GM18511 (cell line): ENCODE measurements at regions not wholly inside any gene's neighbourhood (a gene's known extent, or its start where the extent isn't known, plus 50 kb on each side); places are given as distances from the start of the nearest gene placed in this dataset.

Source experiments
- ATAC-seq: cut with Tn5 transposase; IDR thresholded peaks from one replicate; pipeline ENCODE4 v1.9.1; 2021; ENCODE audit warnings: mild to moderate bottlenecking, moderate library complexity; ENCODE audit not compliant: unreplicated experiment

DNA sequence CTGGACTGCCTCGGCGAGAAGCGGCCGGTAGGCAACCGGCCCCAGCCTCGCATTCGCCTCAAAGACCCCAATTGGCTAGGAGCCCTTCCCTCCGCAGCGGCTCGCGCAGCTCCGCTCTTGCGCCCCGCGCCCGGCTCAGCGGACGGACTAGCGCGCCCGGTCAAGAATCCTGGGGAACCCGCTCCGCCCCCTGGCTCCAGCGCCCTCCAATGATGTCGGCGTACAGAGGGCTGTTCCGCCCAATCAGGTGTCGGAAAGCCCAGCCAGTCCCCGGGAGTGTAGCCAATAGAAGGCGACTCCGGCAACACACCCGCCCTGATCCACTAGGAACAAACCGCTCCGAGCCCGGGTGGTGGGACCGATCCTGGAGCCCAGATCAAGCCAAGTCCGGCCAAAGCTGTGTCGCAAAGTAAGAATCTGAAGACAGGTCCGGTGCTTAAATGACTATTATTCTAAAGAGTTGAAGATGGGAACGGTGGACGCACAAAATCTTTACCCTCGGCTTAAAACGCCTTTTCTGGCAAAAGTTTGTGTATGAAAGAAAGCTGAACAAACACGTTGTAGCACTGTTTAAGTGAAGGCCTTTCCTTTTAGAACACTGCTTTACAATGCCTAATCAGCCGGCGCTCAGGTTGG lies 132.2 kb downstream of the OGFRL1 start:
- ATAC-seq, result peak; percentile 85

DNA sequence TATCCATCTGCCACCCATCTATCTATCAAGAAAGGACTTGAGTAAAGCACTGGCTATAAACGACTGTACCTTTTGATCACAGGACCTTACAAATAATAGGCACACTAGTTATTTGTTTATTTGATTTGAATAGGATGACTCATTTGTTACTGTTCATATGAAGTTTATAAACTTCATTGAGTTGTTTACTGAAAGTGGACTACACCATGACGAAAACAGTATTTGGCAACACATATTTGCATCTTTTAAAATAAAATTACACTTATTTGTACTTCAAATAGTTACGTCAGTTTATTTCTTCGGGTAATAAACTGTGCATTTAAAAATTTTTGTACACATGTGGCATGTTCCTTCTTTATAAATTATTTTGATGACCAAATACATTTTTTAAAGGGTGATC lies 133.0 kb downstream of the OGFRL1 start:
- no peak for ATAC-seq

- no peak for ATAC-seq
Measured at GRCh38 chr6:71430018-71430417, 141.4 kb downstream of the OGFRL1 start.

GRCh38 chr6:71433441-71433840 lies 144.8 kb downstream of the OGFRL1 start:
- no peak for ATAC-seq

DNA sequence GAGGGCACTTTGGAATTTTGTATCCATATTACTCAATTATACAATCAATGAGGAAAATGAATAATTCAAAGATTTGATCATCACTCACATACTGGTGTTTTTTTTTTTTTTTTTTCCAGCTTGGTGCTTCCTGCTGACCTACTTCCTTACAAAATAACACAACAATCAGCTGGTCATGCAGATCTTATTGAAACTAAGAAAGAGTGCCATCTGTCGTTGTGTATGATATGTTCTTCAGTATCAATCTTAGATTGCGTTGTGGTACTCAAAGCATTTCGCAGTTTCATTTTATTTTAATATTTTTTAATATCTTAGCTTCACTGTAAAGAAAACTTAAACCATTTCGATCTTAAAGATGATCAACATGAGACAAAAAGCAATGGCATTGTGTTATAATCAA lies 155.6 kb downstream of the OGFRL1 start:
- no peak for ATAC-seq

- peak; percentile 48 for ATAC-seq
Measured at GRCh38 chr6:71446057-71446456, 157.4 kb downstream of the OGFRL1 start.

DNA sequence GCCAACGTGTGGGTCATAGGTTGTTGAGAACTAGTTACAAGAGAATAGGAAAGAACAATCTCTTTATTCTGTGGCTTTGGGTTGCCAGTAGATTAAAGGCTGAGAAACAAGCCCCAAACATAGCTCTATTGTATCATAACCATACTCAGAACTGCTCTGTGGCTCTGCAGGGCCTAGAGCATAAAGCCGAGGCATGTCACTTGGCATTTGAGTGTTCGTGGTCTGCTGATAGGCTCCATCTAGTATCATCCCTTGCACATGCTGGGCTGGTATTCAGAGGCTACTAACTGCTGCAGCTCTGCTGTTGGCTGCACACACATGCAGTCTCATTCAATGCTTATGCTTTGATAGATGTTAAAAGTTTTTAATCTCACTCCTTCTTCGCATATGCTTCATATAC lies 157.9 kb downstream of the OGFRL1 start:
- ATAC-seq, result peak; percentile 69

DNA sequence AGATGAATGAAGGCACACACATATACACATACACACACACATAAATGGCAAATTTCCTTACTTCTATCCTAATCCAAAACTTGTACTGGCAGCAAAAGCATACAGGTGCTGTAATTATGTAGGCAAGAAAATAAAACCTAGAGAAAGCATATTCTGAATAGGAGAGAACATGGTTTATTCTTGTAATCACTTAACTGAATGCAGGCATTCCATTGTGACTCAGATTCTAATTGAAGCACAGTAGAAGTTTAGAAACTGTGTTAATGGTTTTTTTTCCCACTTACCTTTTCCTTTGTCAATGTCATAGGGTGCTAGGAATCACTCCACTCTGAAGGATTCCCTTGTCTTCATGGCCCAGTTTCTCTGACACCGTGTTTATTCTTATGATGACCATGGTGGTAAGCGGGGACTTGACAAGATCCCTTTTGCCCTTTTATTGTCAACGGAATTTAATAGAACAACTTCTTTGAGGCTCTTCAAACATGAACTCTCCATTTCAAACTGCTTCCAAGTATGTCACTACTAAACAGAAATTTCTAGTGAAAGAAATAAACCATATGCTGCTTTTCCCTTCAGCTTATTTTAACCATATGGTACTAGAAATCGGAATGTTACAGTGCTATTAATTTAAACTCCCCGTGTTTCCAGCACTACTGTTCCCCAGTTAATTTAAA lies 164.2 kb downstream of the OGFRL1 start:
- no peak for ATAC-seq

GRCh38 chr6:71453371-71453706 lies 164.7 kb downstream of the OGFRL1 start:
- no peak for ATAC-seq

GRCh38 chr6:71454056-71454455 lies 165.4 kb downstream of the OGFRL1 start:
- no peak for ATAC-seq

GRCh38 chr6:71457929-71458328 lies 169.3 kb downstream of the OGFRL1 start:
- no peak for ATAC-seq

GRCh38 chr6:71459162-71459561 lies 170.6 kb downstream of the OGFRL1 start:
- no peak for ATAC-seq

- no peak for ATAC-seq
Measured at GRCh38 chr6:71460933-71461332, 172.3 kb downstream of the OGFRL1 start.

GRCh38 chr6:71463061-71463460 lies 174.4 kb downstream of the OGFRL1 start:
- no peak for ATAC-seq

GRCh38 chr6:71465096-71465495 lies 176.5 kb downstream of the OGFRL1 start:
- no peak for ATAC-seq

- no peak for ATAC-seq
Measured at GRCh38 chr6:71466362-71466761, 177.8 kb downstream of the OGFRL1 start.

DNA sequence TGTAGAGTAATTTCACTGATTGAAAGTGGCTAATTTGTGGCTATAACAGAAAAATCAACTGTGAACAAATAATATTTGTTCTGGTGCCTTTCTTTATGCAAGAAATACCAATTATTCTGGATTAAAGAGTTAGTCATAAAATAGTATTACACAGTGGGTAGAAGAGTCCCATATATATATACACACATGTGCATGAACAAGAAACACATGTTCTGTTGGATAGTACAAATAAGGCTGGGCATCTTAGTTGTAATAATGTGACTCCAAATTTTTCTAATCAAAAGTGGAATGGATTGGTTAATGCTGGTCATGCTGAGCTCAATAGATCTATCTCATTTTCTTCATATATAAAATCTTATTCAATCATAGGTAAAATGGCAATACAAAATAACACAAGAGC lies 179.4 kb downstream of the OGFRL1 start:
- no peak for ATAC-seq

GRCh38 chr6:71468841-71469700 lies 180.5 kb downstream of the OGFRL1 start:
- ATAC-seq, result no peak

DNA sequence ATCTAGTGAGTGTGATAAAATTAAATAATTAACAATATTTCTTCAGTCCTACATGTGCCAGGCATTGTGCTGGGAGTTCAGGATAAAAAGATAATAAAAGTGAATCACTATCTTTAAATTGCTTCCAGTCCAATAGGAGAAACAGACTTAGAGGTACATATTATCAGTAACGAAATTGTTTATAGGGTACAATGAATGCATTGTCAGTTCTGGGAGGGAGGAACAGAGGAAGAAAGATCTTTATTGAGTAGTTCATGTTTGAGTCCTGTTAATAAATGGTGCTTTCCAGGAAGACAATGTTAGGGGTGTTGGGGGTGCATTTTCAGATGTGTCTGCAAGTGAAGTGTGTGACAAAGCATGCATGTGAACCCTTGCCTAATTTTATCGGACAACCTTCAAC lies 183.1 kb downstream of the OGFRL1 start:
- no peak for ATAC-seq

DNA sequence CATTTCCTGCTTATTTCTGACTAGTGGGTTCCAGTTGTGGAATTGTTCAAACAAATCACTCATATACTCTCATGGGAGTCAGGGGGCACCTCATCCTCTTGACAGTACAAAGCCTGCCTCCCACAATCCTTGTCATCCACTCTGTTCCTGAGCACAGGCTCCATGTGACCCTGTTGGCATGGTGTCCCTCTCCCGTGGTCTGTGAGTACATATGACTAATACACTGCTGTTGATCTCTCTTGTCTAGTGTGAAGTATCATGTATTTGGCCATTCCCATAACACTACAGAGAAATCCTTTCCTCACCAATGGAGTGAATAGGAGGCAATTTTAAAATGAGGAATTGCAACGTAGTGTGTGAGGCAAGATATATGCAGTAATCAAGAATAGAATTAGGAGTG lies 185.3 kb downstream of the OGFRL1 start:
- no peak for ATAC-seq

- ATAC-seq, result no peak
Measured at GRCh38 chr6:71474942-71475341, 186.3 kb downstream of the OGFRL1 start.

DNA sequence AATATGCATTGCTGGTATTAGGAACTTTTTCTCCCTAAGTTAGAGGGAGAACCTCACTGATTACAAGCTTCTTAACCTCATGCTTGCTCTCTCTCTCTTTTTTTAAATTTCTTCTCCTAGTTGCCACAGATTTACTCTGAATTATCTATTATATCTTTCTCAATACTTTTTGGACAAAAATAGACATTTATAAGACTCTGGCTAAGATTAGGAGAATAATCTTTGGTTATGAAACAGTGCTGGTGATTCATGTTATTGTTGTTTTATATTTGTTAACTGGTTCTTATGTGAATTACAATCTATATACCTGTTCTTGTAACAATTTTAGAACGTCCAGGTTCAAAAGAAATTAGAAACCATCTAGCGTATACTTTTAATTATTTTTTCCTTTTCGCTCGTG lies 187.8 kb downstream of the OGFRL1 start:
- ATAC-seq, result no peak
